HG02759 (cell line): ENCODE measurements at regions not wholly inside any gene's neighbourhood (a gene's known extent, or its start where the extent isn't known, plus 50 kb on each side); places are given as distances from the start of the nearest gene placed in this dataset.
"Not testable (repeated sequence)": the region's sequence is repeated elsewhere in the genome, so short reads cannot be mapped to it uniquely, and the experiment has no call there.

ENCODE experiments used
- ATAC-seq: cut with Tn5 transposase; IDR thresholded peaks from one replicate; pipeline ENCODE4 v1.9.1; 2021; ENCODE audit warnings: mild to moderate bottlenecking, moderate library complexity; ENCODE audit not compliant: unreplicated experiment

DNA sequence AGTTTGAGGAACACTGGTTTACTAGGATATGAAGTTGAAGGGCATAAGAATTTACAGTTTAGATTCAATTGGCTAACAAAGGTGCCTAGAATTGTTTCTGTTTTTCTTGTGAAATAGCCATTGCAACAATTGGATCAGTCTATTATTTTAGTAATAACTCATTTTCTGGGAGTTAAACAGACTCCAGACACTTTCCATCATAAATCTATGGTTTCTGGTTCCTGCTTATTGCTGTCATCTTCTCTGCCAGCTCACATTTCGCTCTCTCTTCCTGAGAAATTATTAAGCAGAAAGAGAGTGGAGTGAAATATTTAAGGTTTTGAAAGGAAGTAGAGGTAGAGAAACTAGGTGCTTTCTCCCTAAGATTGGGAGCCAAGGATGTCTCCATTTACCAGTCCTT, 165.1 kb upstream of the PRR16 start:
- ATAC-seq, result no peak

DNA sequence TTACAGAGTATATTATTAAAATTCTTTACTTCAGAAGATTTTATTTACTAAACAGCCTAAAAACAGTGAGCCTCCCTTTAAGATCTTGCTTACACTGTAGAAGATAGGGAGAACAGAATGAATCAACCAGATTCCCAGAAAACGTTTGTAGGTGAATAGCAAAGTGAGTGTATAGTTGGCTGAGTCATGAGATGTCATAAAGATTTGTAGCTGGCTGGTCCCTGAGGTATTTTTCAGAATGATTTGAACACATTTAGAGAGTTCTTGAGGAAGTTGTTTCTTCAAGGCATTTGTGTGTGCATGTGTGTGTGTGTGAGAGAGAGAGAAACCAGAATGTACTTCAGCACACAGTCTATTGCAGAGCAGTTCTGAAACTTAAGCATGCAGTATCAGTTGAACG, 159.4 kb upstream of the PRR16 start:
- no peak for ATAC-seq

DNA sequence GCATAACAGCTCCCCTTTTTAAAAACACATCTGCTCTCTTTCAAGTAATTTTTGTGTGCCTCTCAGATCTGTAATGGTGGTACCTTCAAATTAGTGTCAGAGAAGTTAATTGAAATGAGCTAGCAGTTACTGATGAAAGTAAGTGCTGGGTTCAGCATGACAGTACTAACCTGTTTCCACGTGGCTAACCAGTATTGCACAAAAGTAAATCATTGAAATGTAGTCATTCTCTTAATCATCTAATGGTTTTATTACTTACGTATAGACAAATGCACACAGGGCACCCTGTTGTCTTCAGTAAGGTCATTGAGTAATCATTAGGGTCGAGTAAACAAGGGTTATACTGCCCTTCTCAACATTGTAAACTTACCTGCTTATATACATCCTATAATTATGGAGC, 157.8 kb upstream of the PRR16 start:
- ATAC-seq, result no peak

- ATAC-seq, result no peak
Observed at GRCh38 chr5:120314191-120314590, 149.9 kb upstream of the PRR16 start.

DNA sequence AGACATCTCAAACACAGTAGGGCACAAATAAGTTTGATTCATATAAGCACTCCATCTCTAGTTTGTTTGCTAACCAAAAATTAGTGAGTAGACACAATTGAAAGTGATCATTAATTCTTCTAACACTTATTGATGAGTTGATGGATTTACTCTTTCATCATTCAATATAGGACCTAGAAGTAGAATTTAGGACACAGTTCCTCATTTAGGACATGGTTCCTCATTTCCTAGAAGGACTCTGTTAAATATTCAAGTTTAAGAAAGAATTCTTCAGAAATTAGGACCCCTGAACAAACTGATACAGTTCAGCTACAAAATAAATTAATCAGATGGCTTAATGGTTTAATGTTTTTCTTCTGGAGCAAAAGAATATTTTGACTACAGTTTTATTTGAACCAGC, 143.5 kb upstream of the PRR16 start:
- ATAC-seq, result no peak

- no peak for ATAC-seq
Observed at GRCh38 chr5:120326651-120327050, 137.4 kb upstream of the PRR16 start.

GRCh38 chr5:120327180-120327579, 136.9 kb upstream of the PRR16 start:
- ATAC-seq, result no peak

- no peak for ATAC-seq
Observed at GRCh38 chr5:120329095-120329494, 135.0 kb upstream of the PRR16 start.

GRCh38 chr5:120330558-120330957, 133.5 kb upstream of the PRR16 start:
- ATAC-seq, result no peak

DNA sequence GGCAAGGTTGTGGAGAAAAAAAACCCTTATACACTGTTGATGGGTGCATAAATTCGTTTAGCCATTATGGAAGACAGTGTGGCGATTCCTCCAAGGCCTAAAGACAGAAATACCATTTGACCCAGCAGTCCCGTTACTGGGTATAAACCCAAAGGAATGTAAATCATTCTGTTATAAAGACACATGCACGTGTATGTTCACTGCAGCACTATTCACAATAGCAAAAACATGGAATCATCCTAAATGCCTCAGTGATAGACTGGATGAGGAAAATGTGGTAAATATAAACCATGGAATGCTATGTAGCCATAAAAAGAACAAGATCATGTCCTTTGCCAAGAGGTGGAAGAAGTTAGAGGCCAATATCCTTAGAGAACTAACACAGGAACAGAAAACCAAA, 119.9 kb upstream of the PRR16 start:
- no peak for ATAC-seq

- ATAC-seq, result no peak
Observed at GRCh38 chr5:120345947-120346346, 118.2 kb upstream of the PRR16 start.

DNA sequence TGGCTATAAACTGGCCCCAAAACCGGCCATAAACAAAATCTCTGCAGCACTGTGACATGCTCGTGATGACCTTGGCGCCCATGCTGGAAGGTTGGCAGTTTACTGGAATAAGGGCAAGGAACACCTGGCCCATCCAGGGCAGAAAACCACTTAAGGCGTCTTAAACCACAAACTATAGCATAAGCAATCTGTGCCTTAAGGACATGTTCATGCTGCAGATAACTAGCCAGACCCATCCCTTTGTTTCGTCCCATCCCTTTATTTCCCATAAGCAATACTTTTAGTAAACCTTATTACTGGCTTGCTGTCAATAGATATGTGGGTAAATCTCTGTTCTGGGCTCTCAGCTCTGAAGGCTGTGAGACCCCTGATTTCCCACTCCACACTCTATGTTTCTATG, 113.0 kb upstream of the PRR16 start:
- not testable (repeated sequence) for ATAC-seq

DNA sequence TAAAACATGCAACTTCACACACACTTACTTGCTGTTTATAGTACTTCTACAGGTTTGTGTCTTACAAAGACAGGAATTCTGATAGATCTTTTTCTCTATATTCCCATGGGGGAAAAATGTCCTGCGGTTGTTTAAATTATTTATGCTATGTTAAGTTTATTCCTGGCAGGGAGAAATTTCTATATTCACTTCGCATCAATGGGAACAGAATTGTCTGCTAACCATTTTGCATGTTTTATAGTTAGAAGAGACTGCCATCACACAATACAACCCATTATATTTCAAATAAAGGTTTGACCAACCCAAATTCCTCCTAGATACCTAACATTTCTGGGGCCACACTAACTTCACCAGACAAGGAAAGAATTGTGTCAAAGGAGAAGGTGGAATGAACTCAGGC, 110.0 kb upstream of the PRR16 start:
- no peak for ATAC-seq

DNA sequence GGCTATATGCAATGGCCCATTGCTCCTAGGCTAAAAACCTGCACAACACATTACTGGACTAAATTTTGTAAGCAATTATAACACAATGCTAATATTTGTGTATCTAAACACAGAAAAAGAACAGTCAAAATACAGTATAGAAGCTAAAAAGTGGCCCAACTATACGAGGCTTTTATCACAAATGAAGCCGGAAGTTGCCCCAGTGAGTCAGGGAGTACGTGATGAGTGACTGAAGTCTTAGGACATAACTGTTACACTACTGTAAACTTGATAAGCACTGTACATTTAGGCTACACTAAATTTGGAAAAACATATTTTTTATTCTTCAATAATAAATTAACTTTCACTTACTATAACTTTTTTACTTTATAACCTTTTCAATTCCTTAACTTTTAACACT, 105.2 kb upstream of the PRR16 start:
- no peak for ATAC-seq

- no peak for ATAC-seq
Observed at GRCh38 chr5:120361941-120362340, 102.2 kb upstream of the PRR16 start.

GRCh38 chr5:120362426-120362825, 101.7 kb upstream of the PRR16 start:
- ATAC-seq, result no peak

GRCh38 chr5:120365656-120366446, 98.2 kb upstream of the PRR16 start:
- ATAC-seq, result no peak

DNA sequence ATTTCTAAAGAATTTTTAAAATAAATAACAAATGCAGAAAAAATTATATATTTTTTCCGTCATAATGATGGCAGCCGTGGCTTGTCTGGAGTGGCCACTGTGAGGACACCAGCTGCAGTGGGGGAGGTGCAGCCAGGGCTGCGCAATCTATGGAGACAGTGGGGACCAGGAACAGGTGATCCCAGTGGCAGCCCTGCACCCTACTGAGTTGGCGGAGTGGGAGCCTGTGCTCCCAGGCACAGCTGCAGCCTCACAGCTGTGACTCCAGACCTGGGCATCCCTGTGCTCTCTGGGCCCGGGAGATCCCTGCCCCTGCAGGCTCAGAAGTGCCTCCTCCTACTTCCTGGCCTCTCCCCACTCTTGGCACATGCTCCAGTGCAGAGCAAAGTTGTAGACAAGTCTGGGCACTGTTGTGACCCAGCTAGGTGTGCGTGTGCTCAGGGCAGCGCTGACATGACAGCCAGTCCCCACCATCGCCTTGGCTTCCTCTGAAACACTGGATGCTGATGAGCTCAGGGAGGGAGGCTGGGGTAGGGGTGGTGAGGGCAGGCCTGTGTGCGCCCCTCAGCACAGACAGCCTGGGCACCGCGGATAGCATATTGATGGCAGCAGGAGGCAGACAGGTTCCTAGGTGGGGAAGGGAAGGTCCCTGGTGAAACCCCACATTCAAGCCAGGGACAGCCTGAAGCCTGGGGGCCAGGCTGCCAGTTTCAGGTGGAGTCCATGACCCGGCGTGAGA, 96.0 kb upstream of the PRR16 start:
- no peak for ATAC-seq

GRCh38 chr5:120368923-120369715, 95.0 kb upstream of the PRR16 start:
- no peak for ATAC-seq

DNA sequence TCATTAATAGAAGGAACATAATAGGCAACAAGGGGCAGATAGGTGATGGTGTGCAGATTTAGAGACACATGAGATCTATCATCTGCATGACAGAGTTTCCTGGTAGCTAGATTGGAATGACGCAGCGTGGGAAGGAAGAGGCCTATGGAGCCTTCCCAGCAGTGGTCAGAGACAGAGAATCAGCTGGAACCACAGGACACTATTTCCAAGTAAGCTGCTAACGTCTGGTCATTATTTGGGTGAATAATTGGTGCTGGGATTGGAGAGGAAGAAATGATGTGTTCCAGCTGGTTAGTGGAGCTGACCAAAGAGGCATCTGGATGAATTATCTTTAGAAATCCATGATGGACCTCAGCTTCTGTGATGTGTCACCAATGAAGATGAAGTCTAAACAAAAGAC, 91.2 kb upstream of the PRR16 start:
- no peak for ATAC-seq

GRCh38 chr5:120375248-120375647, 88.9 kb upstream of the PRR16 start:
- no peak for ATAC-seq

DNA sequence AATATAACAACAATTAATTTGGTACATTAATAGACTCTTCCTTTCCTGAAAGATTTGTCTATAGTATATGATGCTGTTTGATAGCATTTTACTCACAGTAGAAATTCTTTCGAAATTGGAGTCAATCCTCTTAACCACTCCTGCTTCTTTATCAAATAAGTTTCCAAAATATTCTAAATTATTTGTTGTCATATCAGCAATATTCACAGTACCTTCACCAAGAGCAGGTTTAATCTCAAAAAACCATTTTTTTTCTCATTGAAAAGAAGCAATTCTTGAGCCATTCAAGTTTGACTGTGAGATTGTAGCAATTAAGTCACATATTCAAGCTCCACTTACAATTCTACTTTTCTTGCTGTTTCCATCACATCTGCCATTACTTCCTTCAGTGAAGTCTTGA, 83.5 kb upstream of the PRR16 start:
- no peak for ATAC-seq
